Skeletal muscle tissue (tissue), 3 donors: ENCODE measurements at regions not wholly inside any gene's neighbourhood (a gene's known extent, or its start where the extent isn't known, plus 50 kb on each side); places are given as distances from the start of the nearest gene placed in this dataset.

ENCODE experiments used
- H3K27ac ChIP-seq: one replicate; pipeline ENCODE4 v1.7.0; 2013; ENCODE audit warnings: mild to moderate bottlenecking, low read depth, low read length, inconsistent platforms
- H3K27me3 ChIP-seq, 3 donors: one replicate each; pipeline ENCODE4 v1.7.0; 2013; ENCODE audit warnings: low read length in 3 of 3; ENCODE audit not compliant: control insufficient read depth in 3 of 3, insufficient read depth in 3 of 3
- H3K36me3 ChIP-seq, 3 donors: one replicate each; pipeline ENCODE4 v1.7.0; 2013; ENCODE audit warnings: low read length in 3 of 3; ENCODE audit not compliant: control insufficient read depth in 3 of 3, insufficient read depth in 3 of 3
- H3K4me1 ChIP-seq, 3 donors: one replicate each; pipeline ENCODE4 v1.7.0; 2013; ENCODE audit warnings: low read length in 3 of 3, mild to moderate bottlenecking in 3 of 3; ENCODE audit not compliant: control insufficient read depth in 3 of 3, insufficient read depth in 3 of 3
- H3K4me3 ChIP-seq, 3 donors: one replicate each; pipeline ENCODE4 v1.7.0; 2013; ENCODE audit warnings: low read length in 3 of 3
- H3K9ac ChIP-seq, 3 donors: one replicate each; pipeline ENCODE4 v1.7.0; 2013; ENCODE audit warnings: low read length in 3 of 3, mild to moderate bottlenecking in 3 of 3, moderate library complexity in 2 of 3, low read depth in 1 of 3
- H3K9me3 ChIP-seq, 3 donors: one replicate each; pipeline ENCODE4 v1.7.0; 2013; ENCODE audit warnings: low read length in 3 of 3; ENCODE audit not compliant: control insufficient read depth in 3 of 3
- donor health status: Osteomylitis.

DNA sequence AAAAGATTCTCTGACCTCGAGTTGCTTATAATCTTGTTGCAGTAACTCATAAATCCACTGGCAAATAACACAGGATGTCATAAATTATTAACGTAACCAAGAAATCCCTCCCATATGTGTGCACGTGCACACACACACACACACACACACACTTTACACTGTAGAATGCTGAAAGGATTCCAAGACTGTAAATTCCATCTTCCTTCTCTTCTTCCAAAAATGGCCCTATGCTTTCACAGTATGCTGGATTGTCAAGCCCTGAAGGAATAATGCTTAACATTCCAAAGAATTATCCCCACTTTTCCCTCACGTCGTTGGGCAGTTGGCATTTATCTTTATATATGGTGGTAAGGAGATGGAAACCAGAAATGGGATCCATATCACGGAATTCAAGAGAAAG, 117.5 kb upstream of the CRIM1 start:
- no peak overlapping the region for H3K4me3 ChIP-seq
- H3K27me3 ChIP-seq = no peaks in the 10 kb centered on the region

DNA sequence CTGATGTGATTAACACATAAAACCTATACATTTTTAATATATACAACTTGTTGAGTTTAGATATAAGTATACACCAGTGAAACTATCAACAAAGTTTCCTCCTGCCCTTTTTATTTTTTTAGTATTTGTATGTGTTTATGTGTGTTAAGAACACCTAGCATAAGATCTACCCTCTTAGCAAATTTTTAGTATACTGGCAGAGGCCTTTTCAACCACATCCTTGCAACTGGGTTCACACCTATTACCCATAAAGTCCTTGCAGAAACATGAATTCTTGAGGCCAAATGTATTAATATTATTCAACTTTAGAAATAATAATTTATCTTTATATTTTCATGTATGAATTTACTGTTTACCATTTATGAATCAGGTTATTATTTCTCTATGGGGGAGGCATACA, 119.7 kb upstream of the CRIM1 start:
- Histone ChIP-seq H3K36me3 (no peaks in the 10 kb centered on the region), H3K9me3 (no peaks in the 10 kb centered on the region), H3K9ac (no peak overlapping the region), H3K4me3 (no peak overlapping the region), H3K4me1 (peaks cover 0 to 4% (median 0%) of the 10 kb centered on the region in 3 donors), H3K27ac (no peak overlapping the region), H3K27me3 (no peaks in the 10 kb centered on the region)

More for the DNA sequence above, 117.5 kb upstream of the CRIM1 start:
- Histone ChIP-seq H3K27ac (no peak overlapping the region), H3K9ac (no peak overlapping the region), H3K9me3 (no peaks in the 10 kb centered on the region), H3K36me3 (no peaks in the 10 kb centered on the region), H3K4me1 (peaks cover 0 to 4% (median 0%) of the 10 kb centered on the region in 3 donors)

DNA sequence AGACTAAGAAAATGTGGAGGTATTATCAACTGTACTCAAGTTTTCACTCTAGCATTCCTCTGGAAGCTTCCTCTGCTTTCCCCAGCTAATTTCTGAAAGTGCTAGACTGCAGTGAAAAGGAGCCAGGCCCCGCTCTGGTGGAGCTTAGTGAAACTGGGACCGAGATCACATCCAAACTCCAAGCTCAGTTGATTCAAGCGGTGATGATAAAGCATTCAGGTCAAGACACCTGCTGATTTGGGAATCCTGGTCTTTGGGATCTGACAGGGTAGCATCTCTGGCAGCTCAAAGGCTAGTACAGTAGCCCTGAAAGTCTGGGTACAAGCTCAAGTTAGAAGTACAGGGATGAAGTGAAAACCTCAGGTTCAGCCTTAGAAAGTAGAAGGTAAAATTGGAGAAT, 120.2 kb upstream of the CRIM1 start:
- Histone ChIP-seq H3K36me3 (no peaks in the 10 kb centered on the region), H3K27ac (no peak overlapping the region), H3K4me3 (no peak overlapping the region), H3K4me1 (peaks cover 0 to 4% (median 0%) of the 10 kb centered on the region in 3 donors), H3K9ac (no peak overlapping the region), H3K9me3 (no peaks in the 10 kb centered on the region), H3K27me3 (no peaks in the 10 kb centered on the region)

DNA sequence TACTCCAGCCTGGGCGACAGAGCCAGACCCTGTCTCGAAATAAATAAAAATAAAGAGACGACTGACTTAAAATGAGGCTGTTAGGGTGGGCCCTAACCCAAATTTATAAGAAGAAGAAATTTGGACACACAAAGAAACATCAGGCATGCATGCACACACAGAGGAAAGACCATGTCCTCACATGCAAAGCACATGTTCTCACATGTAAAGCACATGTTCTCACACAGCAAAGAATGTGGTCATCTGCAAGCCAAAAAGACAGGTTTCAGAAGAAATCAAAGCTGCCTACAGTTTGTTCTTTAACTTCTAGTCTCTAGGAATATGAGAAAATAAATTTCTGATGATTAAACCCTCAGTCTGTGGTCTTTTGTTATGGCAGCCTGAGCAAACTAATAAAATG, 132.3 kb upstream of the CRIM1 start:
- H3K27me3 ChIP-seq = no peaks in the 10 kb centered on the region
- H3K4me3 ChIP-seq = no peak overlapping the region
- H3K9ac ChIP-seq = no peak overlapping the region
- H3K4me1 ChIP-seq = no peaks in the 10 kb centered on the region
- no peak overlapping the region for H3K27ac ChIP-seq
- H3K36me3 ChIP-seq = no peaks in the 10 kb centered on the region
- H3K9me3 ChIP-seq = no peaks in the 10 kb centered on the region

DNA sequence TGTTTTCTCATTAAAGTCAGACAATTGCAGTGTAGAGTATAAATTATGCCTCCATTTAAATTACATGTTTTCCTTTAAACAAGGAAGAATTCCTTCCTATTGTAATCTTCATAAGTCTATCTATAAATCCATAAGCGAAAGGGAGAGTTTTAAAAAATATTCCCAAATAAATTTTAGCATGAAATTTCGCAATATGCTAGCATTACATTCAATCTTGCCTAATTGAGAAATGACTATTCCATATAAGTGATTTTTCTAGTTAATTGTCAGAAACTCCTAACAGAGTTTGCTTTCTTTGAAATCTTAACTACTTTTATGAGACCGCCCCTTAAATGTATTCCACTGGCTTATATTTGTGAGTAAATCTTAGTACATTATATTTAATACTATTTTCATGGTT, 133.1 kb upstream of the CRIM1 start:
- Histone ChIP-seq H3K9ac (no peak overlapping the region), H3K27me3 (no peaks in the 10 kb centered on the region), H3K9me3 (no peaks in the 10 kb centered on the region), H3K27ac (no peak overlapping the region), H3K36me3 (no peaks in the 10 kb centered on the region), H3K4me1 (no peaks in the 10 kb centered on the region), H3K4me3 (no peak overlapping the region)

DNA sequence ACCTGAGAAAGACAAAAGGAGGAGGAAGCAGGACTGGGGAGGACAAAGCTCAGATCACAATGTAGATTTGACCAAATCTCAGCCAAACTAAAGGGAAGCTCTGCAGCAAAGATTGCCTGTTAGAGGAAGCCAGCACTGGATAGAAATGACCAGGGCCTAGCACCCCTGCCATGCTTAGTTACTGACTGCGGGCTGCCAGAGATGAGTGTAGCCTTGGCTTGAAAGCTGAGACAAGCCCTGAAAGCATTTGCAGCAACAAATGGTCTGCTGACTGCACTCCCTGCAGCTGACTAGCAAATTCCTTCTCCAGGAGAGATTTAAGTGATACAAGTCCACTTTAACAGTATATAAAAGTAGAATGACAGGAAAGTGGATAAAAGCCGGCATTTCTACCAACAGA, 140.9 kb upstream of the CRIM1 start:
- no peaks in the 10 kb centered on the region for H3K9me3 ChIP-seq
- no peak overlapping the region for H3K4me3 ChIP-seq
- H3K27me3 ChIP-seq = no peaks in the 10 kb centered on the region
- H3K4me1 ChIP-seq = no peaks in the 10 kb centered on the region
- H3K27ac ChIP-seq = no peak overlapping the region
- H3K9ac ChIP-seq = no peak overlapping the region
- no peaks in the 10 kb centered on the region for H3K36me3 ChIP-seq

DNA sequence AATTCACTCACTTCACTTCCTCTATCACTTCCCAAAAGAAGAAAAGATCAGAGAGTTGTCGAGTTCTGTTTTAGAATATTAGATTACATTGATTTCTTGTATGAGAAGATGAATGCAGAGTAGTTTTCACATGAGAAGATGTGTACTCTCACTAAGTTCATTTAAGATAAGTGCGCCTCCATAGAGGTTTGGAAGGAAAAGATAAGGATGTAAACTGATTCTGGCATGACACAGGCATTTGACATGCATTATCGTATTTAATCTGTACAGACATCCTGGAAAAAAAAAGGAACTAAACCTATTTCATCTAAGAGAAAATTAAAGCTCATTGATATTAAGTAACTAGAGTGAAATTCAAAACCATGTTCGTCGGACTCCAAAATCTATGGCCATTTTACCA, 152.2 kb upstream of the CRIM1 start:
- no peak overlapping the region for H3K9ac ChIP-seq
- peaks cover 0 to 4% (median 0%) of the 10 kb centered on the region in 3 donors for H3K9me3 ChIP-seq
- H3K27me3 ChIP-seq = no peaks in the 10 kb centered on the region
- no peaks in the 10 kb centered on the region for H3K36me3 ChIP-seq
- no peak overlapping the region for H3K27ac ChIP-seq
- no peaks in the 10 kb centered on the region for H3K4me1 ChIP-seq
- no peak overlapping the region for H3K4me3 ChIP-seq

DNA sequence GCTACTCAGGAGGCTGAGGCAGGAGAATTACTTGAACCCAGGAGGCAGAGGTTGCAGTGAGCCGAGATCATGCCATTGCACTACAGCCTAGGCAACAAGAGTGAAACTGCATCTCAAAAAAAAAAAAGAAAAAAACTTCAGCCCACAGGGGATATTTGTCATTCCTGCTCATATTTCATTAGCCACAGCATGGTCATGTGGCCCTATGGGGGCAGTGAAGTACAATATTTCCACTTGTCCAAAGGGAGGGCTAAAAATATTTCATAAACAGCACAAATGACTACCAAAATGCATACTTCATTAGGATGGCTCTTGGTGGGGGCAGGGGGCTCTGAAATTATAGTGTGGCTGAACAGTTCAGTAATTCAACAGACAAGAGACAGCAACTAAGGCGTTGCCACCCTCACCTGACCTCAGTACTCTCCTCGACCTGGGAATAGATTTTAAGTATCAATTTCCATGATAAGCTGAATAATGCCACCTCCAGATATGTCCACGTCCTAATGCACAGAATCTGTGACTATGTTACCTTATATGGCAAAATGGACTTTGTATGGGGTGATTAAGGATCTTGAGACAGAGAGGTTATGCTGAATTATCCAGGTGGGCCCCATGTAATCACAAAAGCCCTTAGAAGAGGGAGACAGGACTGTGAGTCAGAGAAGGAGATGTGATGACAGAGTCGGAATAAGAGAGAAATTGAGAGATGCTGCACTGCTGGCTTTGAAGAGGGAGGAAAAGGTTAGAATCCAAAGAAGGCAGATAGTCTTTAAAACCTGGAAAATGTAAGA, 158.2 kb upstream of the CRIM1 start:
- H3K9ac ChIP-seq = no peak overlapping the region
- no peak overlapping the region for H3K27ac ChIP-seq
- H3K4me1 ChIP-seq = no peaks in the 10 kb centered on the region
- peaks cover 0 to 4% (median 0%) of the 10 kb centered on the region in 3 donors for H3K9me3 ChIP-seq
- H3K4me3 ChIP-seq = no peak overlapping the region
- H3K27me3 ChIP-seq = no peaks in the 10 kb centered on the region
- no peaks in the 10 kb centered on the region for H3K36me3 ChIP-seq

DNA sequence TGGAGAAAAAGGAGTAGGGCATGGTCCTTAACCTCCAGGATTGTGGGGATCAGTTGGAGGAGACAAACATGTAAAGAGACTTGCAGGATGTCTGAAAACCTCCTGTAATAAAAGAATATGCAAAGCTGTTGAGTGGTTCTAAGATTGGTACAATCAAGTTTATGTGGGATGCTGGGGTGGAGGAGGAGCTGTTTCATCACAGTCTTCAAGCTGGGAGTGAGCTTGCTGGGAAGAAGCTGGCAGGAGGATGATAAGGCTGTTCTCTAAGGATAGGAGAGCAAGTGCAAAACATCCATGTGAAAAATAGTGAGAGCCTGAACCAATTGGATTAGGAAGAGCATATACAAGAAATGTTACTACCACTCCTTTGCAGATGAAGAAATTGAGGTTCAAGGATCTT, 161.9 kb upstream of the CRIM1 start:
- Histone ChIP-seq H3K27me3 (no peaks in the 10 kb centered on the region), H3K4me1 (no peaks in the 10 kb centered on the region), H3K36me3 (no peaks in the 10 kb centered on the region), H3K9me3 (no peaks in the 10 kb centered on the region), H3K4me3 (no peak overlapping the region), H3K27ac (no peak overlapping the region), H3K9ac (no peak overlapping the region)

DNA sequence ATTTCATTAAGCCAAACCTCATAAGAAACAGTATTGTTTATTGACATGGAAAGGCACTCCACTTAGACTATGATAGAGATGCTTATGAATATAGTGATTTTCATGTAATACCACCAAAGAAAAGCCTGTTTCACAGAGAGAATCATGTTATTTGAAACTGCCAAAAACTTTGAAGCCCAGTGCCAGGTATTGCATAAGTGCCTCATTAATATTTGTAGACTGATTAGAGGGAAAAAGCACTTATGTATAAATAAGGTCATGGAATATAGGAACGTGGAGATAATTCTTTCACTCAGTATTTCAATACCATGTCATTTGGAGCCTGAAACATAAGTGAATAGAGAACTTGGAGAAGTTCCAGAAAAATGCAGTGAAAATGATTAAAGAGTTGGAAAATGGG, 162.6 kb upstream of the CRIM1 start:
- no peaks in the 10 kb centered on the region for H3K36me3 ChIP-seq
- no peaks in the 10 kb centered on the region for H3K9me3 ChIP-seq
- no peak overlapping the region for H3K9ac ChIP-seq
- H3K27me3 ChIP-seq = no peaks in the 10 kb centered on the region
- H3K4me1 ChIP-seq = no peaks in the 10 kb centered on the region
- H3K27ac ChIP-seq = no peak overlapping the region
- H3K4me3 ChIP-seq = no peak overlapping the region
